ENCODE measurements at regions not wholly inside any gene's neighbourhood (a gene's known extent, or its start where the extent isn't known, plus 50 kb on each side); places are given as distances from the start of the nearest gene placed in this dataset.

GRCh38 chr6:144345451-144345850 is 60.3 kb downstream of the UTRN start:
- no peak for TF ChIP-seq CTCF (IDR thresholded peaks at IDR 0.05)
- TF ChIP-seq, protein P1, sequence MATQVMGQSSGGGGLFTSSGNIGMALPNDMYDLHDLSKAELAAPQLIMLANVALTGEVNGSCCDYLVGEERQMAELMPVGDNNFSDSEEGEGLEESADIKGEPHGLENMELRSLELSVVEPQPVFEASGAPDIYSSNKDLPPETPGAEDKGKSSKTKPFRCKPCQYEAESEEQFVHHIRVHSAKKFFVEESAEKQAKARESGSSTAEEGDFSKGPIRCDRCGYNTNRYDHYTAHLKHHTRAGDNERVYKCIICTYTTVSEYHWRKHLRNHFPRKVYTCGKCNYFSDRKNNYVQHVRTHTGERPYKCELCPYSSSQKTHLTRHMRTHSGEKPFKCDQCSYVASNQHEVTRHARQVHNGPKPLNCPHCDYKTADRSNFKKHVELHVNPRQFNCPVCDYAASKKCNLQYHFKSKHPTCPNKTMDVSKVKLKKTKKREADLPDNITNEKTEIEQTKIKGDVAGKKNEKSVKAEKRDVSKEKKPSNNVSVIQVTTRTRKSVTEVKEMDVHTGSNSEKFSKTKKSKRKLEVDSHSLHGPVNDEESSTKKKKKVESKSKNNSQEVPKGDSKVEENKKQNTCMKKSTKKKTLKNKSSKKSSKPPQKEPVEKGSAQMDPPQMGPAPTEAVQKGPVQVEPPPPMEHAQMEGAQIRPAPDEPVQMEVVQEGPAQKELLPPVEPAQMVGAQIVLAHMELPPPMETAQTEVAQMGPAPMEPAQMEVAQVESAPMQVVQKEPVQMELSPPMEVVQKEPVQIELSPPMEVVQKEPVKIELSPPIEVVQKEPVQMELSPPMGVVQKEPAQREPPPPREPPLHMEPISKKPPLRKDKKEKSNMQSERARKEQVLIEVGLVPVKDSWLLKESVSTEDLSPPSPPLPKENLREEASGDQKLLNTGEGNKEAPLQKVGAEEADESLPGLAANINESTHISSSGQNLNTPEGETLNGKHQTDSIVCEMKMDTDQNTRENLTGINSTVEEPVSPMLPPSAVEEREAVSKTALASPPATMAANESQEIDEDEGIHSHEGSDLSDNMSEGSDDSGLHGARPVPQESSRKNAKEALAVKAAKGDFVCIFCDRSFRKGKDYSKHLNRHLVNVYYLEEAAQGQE (IDR thresholded peaks at IDR 0.05; ENCODE audit: insufficient read depth in 1 of 2, low read depth in 2 of 2, low read length in 1 of 2): no peak
